CMK (cell line): ENCODE measurements at regions not wholly inside any gene's neighbourhood (a gene's known extent, or its start where the extent isn't known, plus 50 kb on each side); places are given as distances from the start of the nearest gene placed in this dataset.
"Not testable (repeated sequence)": the region's sequence is repeated elsewhere in the genome, so short reads cannot be mapped to it uniquely, and the experiment has no call there.

Source experiments
- DNase-seq: peaks from one replicate; pipeline ENCODE4 v3.0.0-alpha.2; 2010; ENCODE audit warnings: low read depth

GRCh38 chr14:34381304-34381703 is 80.7 kb downstream of the SPTSSA start:
- not testable (repeated sequence) for DNase-seq

GRCh38 chr14:34380471-34380845 is 81.6 kb downstream of the SPTSSA start:
- DNase-seq = no peak

DNA sequence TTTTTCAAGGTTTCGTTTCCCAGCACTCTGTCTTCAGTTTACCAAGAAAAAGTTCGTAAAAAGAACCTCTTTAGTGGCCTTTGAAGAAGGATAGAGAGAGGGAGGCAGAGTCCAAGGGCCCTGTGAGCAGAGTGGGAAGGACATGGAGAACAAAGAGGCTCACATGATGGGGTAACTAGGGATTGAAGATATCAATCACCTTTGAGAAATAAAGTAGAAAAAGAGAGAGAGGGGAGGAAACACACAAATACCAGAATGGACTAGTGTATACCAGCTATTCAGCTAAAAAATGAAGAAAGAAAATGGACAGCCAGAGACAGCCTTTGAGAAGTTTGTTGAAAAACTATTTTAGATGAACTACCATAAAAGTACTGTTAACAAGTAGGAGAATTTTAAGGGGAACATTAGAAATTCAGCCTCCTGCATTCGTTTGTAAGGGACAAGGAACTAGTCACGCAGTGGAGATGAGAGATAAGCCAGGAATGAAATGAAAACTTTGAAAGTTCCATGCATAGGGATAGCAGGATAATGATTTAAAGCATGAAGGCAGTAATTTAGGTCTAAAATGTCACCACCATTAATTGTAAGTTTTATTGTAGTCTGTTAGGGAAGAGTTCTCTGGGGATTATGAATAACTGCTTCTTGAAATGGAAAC is 82.1 kb downstream of the SPTSSA start:
- DNase-seq = no peak

DNA sequence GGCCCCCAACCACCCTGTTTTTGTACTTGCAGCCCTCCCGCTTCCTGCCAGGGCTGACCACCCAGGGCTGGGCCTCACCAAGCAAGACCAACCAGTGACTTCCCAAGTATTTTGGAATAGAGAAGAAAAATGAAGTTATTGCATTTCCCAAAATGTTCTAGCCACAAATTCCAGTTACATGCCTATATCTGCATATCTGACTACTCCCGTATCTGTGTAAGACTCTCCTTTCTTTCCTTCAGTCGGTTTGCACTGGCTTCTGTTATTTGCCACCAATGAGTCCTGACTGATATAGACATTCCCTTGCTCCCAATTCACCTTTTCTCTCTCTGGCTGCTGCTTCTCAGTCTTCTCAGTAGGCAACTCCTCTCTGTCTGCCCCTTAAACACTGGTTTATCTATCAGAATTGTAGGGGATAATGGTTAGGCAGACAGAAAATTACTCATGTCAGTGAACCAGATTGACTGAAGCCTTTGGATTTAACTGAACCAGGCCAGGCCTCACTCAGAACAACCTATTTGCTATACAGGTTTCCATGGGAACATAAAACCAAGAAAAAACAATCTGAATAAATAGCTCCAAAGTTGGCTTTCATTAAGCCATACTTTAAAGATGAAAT is 85.3 kb downstream of the SPTSSA start:
- no peak for DNase-seq

GRCh38 chr14:34374998-34375740 is 86.9 kb downstream of the SPTSSA start:
- DNase-seq = no peak

GRCh38 chr14:34373191-34373590 is 88.8 kb downstream of the SPTSSA start:
- no peak for DNase-seq

- DNase-seq = no peak
Measured at GRCh38 chr14:34372786-34373185, 89.3 kb downstream of the SPTSSA start.

- no peak for DNase-seq
Measured at GRCh38 chr14:34369648-34370030, 92.4 kb downstream of the SPTSSA start.

DNA sequence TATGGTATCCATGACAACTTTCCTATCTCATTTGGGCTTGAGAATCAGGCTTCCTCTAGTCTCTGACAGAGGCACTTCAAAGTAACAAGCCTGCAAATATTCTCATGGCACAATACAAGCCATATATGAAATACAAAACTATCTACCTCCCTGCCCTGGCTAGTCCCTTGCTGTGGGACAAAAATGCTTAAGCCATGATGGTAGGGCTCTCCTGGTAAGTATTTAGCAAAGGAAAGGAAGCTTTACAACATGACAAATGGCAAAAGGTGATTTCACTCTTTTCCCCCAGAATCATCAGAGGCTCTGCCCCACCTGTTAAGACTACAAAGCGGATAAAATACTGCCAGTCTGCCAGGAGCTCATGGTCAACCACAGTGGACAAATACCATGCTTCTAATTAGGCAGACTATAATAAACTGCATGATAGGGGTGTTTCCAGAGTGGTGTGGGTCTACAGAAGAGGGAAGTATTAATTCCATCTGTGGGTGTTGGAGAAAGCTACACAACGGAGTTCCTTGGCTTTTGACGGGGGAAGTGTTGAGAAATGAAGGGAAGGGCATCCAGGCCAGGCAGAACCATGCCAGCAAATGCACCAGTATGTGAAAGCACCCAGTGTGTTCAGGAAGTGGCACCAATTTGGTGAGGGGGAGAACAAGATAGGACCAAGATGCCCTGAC is 92.9 kb downstream of the SPTSSA start:
- DNase-seq = no peak

GRCh38 chr14:34368115-34368970 is 93.7 kb downstream of the SPTSSA start:
- DNase-seq = no peak

- no peak for DNase-seq
Measured at GRCh38 chr14:34365309-34365915, 96.6 kb downstream of the SPTSSA start.

GRCh38 chr14:34364201-34364600 is 97.8 kb downstream of the SPTSSA start:
- no peak for DNase-seq

GRCh38 chr14:34363733-34364134 is 98.3 kb downstream of the SPTSSA start:
- DNase-seq = no peak

- no peak for DNase-seq
Measured at GRCh38 chr14:34362641-34363251, 99.3 kb downstream of the SPTSSA start.

GRCh38 chr14:34361504-34362011 is 100.5 kb downstream of the SPTSSA start:
- DNase-seq = no peak

GRCh38 chr14:34359420-34360117 is 102.5 kb downstream of the SPTSSA start:
- DNase-seq = no peak

DNA sequence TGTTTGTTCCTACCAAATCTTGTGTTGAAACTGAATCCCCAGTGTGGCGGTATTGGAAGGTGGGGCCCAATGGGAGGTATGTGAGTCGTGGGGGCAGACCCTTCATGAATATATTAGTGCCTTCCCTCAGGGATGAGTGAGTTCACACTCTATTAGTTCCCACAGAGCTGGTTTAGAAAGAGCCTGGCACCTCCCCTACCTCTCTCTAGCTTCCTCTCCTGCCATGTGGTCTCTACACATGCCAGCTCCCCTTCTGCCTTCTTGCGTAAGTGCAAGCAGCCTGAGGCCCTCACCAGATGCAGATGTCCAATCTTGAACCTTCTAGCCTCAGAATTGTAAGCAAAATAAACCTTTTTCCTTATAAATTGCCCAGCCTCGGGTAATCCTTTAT is 105.8 kb downstream of the SPTSSA start:
- no peak for DNase-seq

DNA sequence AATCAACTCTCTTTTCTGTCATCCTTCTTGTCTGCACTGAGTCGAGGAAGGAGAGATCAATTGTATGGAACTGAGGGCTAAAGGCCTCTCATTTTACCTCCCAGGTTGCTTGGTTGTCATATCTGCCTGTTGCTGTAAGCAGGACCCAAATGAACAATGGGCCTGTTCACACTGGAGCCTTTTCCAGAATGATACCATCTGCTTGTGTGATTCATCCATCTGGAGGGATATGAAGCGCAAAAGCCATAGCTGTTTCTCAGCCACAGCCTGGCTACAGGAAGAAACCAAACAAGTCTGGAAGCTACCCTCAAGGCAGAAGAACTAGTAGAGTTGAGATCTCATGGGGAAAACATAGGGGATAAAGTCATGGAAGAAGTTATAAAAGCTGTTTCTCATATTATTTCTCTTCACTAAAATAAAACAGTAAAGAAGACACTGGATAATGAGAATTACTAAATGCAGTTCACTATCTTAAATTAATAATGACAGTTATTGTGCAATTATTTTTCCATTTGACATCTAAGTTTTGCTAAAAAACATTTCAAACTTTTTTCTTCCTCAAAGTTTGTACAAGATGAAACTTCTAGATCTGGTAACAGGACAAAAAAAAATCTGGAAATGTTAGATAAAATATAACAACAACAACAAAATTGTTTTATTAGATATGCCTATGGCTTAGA is 106.3 kb downstream of the SPTSSA start:
- DNase-seq = no peak

DNA sequence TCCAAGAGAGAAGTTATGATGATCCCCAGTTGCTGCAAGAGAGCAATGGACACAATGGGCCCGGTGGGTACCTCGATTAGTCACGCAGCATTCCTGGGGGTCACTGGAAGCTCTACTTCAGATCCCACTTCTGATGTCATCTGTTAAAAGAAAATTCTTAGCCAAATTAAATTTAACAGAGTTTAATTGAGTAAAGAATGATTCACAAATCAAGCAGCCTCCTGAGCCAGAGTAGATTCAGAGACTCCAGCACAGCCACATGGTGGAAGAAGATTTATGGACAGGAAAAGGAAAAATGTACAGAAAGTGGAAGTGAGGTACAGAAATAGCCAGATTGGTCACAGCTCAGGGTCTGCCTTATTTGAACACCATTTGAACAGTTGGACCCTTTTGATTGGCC is 107.5 kb downstream of the SPTSSA start:
- DNase-seq = no peak

DNA sequence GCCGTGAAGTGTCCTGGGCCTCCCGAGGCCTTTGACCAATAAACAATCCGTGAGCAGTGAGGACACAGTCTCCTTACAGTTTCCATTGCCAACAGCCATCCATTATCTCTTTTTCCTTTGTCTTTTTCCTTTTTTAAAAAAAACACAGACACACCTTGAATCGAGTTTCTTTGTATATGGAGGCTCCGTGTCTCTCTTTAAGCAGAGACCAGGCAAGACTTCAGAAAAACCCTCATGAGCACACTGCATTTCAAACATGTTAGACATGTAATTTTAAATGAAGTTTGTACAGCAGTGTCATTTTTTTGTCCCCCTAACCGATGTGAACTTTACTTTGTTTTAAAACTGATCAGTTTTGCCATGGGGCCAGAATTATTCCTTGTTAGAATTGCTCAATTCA is 111.1 kb downstream of the SPTSSA start:
- DNase-seq = no peak
